H9 (cell line): ENCODE measurements at regions not wholly inside any gene's neighbourhood (a gene's known extent, or its start where the extent isn't known, plus 50 kb on each side); places are given as distances from the start of the nearest gene placed in this dataset.

Experiments
- DNase-seq: peaks from one replicate; pipeline ENCODE4 v3.0.0-alpha.2; 2017
- H2AFZ ChIP-seq: one replicate; pipeline ENCODE4 v1.6.1; 2013; ENCODE audit warnings: mild to moderate bottlenecking, low read length, control low read depth, moderate library complexity
- H2AK5ac ChIP-seq: 2 replicates; pipeline ENCODE4 v1.6.1; 2013; ENCODE audit warnings: low read length, control low read depth, mixed read lengths; ENCODE audit not compliant: insufficient read length
- H2BK120ac ChIP-seq: one replicate; pipeline ENCODE4 v1.6.1; 2013; ENCODE audit warnings: low read depth, mild to moderate bottlenecking, low read length, control low read depth, inconsistent platforms; ENCODE audit not compliant: poor library complexity, severe bottlenecking
- H2BK12ac ChIP-seq: 2 replicates; pipeline ENCODE4 v1.6.1; 2013; ENCODE audit warnings: low read length, control low read depth, mixed read lengths, low read depth; ENCODE audit not compliant: insufficient read length
- H2BK15ac ChIP-seq: 2 replicates; pipeline ENCODE4 v1.6.1; 2013; ENCODE audit warnings: low read depth, low read length, control low read depth
- H2BK20ac ChIP-seq: one replicate; pipeline ENCODE4 v1.6.1; 2013; ENCODE audit warnings: low read depth, mild to moderate bottlenecking, low read length, control low read depth, inconsistent platforms; ENCODE audit not compliant: poor library complexity, severe bottlenecking
- H2BK5ac ChIP-seq: 2 replicates; pipeline ENCODE4 v1.6.1; 2013; ENCODE audit warnings: low read length, control low read depth, mixed read lengths; ENCODE audit not compliant: insufficient read length
- H3K14ac ChIP-seq: 2 replicates; pipeline ENCODE4 v1.6.1; 2013; ENCODE audit warnings: low read length, control low read depth; ENCODE audit not compliant: insufficient read depth
- H3K18ac ChIP-seq: 2 replicates; pipeline ENCODE4 v1.6.1; 2013; ENCODE audit warnings: low read depth, mild to moderate bottlenecking, mixed read lengths, low read length, control low read depth; ENCODE audit not compliant: insufficient read length
- H3K23ac ChIP-seq: 2 replicates; pipeline ENCODE4 v1.6.1; 2013; ENCODE audit warnings: low read length, control low read depth, mixed read lengths, low read depth; ENCODE audit not compliant: insufficient read length
- H3K23me2 ChIP-seq: 2 replicates; pipeline ENCODE4 v1.6.1; 2013; ENCODE audit warnings: low read depth, mild to moderate bottlenecking, mixed read lengths, low read length, control low read depth; ENCODE audit not compliant: insufficient read length, poor library complexity, severe bottlenecking
- H3K27ac ChIP-seq: 2 replicates; pipeline ENCODE4 v1.5.1; 2013; ENCODE audit warnings: low read length, control low read depth, mixed read lengths, low read depth; ENCODE audit not compliant: insufficient read length
- H3K27me3 ChIP-seq: 2 replicates; pipeline ENCODE4 v1.6.1; 2013; ENCODE audit warnings: low read length, control low read depth, inconsistent platforms; ENCODE audit not compliant: insufficient read depth
- H3K4ac ChIP-seq: 2 replicates; pipeline ENCODE4 v1.6.1; 2013; ENCODE audit warnings: low read depth, mild to moderate bottlenecking, control low read depth, inconsistent platforms, low read length, moderate library complexity
- H3K4me1 ChIP-seq: 2 replicates; pipeline ENCODE4 v1.6.1; 2013; ENCODE audit warnings: low read length, control low read depth, inconsistent platforms; ENCODE audit not compliant: insufficient read depth
- H3K4me2 ChIP-seq: 2 replicates; pipeline ENCODE4 v1.6.1; 2013; ENCODE audit warnings: low read length, control low read depth, mixed read lengths; ENCODE audit not compliant: insufficient read length, insufficient read depth
- H3K56ac ChIP-seq: 2 replicates; pipeline ENCODE4 v1.6.1; 2013; ENCODE audit warnings: low read depth, mild to moderate bottlenecking, mixed read lengths, low read length, control low read depth; ENCODE audit not compliant: insufficient read length
- H3K79me1 ChIP-seq: 2 replicates; pipeline ENCODE4 v1.6.1; 2013; ENCODE audit warnings: low read depth, mild to moderate bottlenecking, moderate library complexity, low read length, control low read depth, inconsistent platforms; ENCODE audit not compliant: insufficient read depth, poor library complexity, severe bottlenecking
- H3K79me2 ChIP-seq: 2 replicates; pipeline ENCODE4 v1.6.1; 2013; ENCODE audit warnings: low read length, control low read depth, inconsistent platforms; ENCODE audit not compliant: insufficient read depth
- H3K9ac ChIP-seq: 2 replicates; pipeline ENCODE4 v1.6.1; 2013; ENCODE audit warnings: low read length, control low read depth, mixed read lengths; ENCODE audit not compliant: insufficient read length; ENCODE audit errors: extremely low read depth
- H3K9me3 ChIP-seq: one replicate; pipeline ENCODE4 v1.6.1; 2013; ENCODE audit warnings: low read depth, low read length, inconsistent platforms; ENCODE audit not compliant: control insufficient read depth
- H3T11ph ChIP-seq: one replicate; pipeline ENCODE4 v1.6.1; 2013; ENCODE audit warnings: mild to moderate bottlenecking, low read length, control low read depth, inconsistent platforms
- H4K20me1 ChIP-seq: one replicate; pipeline ENCODE4 v1.6.1; 2013; ENCODE audit not compliant: control insufficient read depth, insufficient read length, insufficient read depth
- H4K5ac ChIP-seq: 2 replicates; pipeline ENCODE4 v1.6.1; 2013; ENCODE audit warnings: low read depth, mild to moderate bottlenecking, mixed read lengths, low read length, control low read depth; ENCODE audit not compliant: insufficient read length
- H4K8ac ChIP-seq: replicated peaks from 2 replicates; pipeline ENCODE4 v1.6.1; 2013; ENCODE audit warnings: low read length, control low read depth, mixed read lengths, low read depth; ENCODE audit not compliant: insufficient read length
- H4K91ac ChIP-seq: 2 replicates; pipeline ENCODE4 v1.6.1; 2013; ENCODE audit warnings: low read depth, mild to moderate bottlenecking, moderate library complexity, mixed read lengths, low read length, control low read depth; ENCODE audit not compliant: insufficient read length
- H3K27ac Mint-ChIP-seq, 3 experiments: 2 replicates in 2 of 3; 3 replicates in 1 of 3; pipeline ENCODE4 v1.8.0; 2020 to 2021; ENCODE audit warnings: mixed read lengths in 3 of 3, mild to moderate bottlenecking in 1 of 3, moderate library complexity in 1 of 3
- H3K27me3 Mint-ChIP-seq: 2 replicates; pipeline ENCODE4 v1.8.0; 2021; ENCODE audit warnings: low read depth, mild to moderate bottlenecking, moderate library complexity, mixed read lengths
- H3K36me3 Mint-ChIP-seq, 3 experiments: 2 replicates in 2 of 3; 3 replicates in 1 of 3; pipeline ENCODE4 v1.8.0; 2020 to 2021; ENCODE audit warnings: low read depth in 3 of 3, mixed read lengths in 3 of 3; ENCODE audit not compliant: insufficient read depth in 1 of 3
- H3K4me1 Mint-ChIP-seq, 2 experiments: 2 replicates each; pipeline ENCODE4 v1.8.0; 2020; ENCODE audit warnings: mixed read lengths in 2 of 2
- H3K4me3 Mint-ChIP-seq, 2 experiments: 2 replicates in 1 of 2; 3 replicates in 1 of 2; pipeline ENCODE4 v1.8.0; 2020 to 2021; ENCODE audit warnings: mild to moderate bottlenecking in 2 of 2, mixed read lengths in 2 of 2, moderate library complexity in 1 of 2
- H3K9me3 Mint-ChIP-seq, 2 experiments: 2 replicates in 1 of 2; 3 replicates in 1 of 2; pipeline ENCODE4 v1.8.0; 2020; ENCODE audit warnings: mild to moderate bottlenecking in 2 of 2, mixed read lengths in 2 of 2, moderate library complexity in 1 of 2
- TF ChIP-seq, protein P1 (sequence below): fragments of 200-600 bp; sonication (generic); conservative IDR thresholded peaks from 3 replicates; pipeline ENCODE4 v1.8.0; 2021; ENCODE audit warnings: antibody characterized with exemption, mild to moderate bottlenecking

DNA sequence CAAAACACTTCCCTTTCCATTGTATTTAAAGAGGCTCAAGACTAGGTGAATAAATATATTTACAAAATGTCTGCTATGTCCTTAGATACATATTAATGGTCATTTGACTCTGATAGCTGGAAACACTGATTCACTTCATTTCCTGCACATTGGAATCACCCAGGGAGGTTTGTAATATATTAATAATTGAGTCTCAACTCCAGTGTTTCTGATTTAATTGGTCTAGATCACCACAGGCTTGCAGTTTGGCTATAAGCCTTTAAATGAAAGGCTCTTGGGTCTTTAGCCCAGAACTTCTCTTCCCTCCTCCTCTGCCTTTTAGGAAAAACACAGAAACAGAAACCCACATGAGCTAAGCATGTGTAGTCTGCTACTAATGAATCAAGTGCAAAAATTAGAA is 378.0 kb downstream of the TBC1D4 start:
- Histone ChIP-seq H3K4ac (no peak overlapping the region), H3K4me1 (no peaks in the 10 kb centered on the region), H2BK120ac (no peak overlapping the region), H4K5ac (no peak overlapping the region), H2BK12ac (no peak overlapping the region), H3T11ph (no peak overlapping the region), H4K91ac (no peak overlapping the region), H4K8ac (no peak overlapping the region), H3K23me2 (no peaks in the 10 kb centered on the region), H3K23ac (no peak overlapping the region), H3K18ac (no peak overlapping the region), H2AK5ac (no peak overlapping the region), H3K9me3 (no peaks in the 10 kb centered on the region), H2BK5ac (no peak overlapping the region), H2AFZ (no peak overlapping the region), H3K27me3 (no peaks in the 10 kb centered on the region), H3K56ac (no peak overlapping the region), H3K14ac (no peak overlapping the region), H3K79me2 (no peaks in the 10 kb centered on the region), H3K27ac (no peak overlapping the region), H3K9ac (no peak overlapping the region), H3K79me1 (no peaks in the 10 kb centered on the region), H2BK20ac (no peak overlapping the region), H2BK15ac (no peak overlapping the region), H4K20me1 (no peaks in the 10 kb centered on the region), H3K4me2 (no peak overlapping the region)
- Mint-ChIP-seq H3K4me1 (peaks cover 3 to 7% of the 10 kb centered on the region in 2 experiments; a peak in 3 of 4 replicates), H3K4me3 (no peak overlapping the region), H3K9me3 (peaks cover 0 to 2% of the 10 kb centered on the region in 2 experiments; a peak in 1 of 5 replicates), H3K36me3 (no peaks in the 10 kb centered on the region), H3K27ac (no peak overlapping the region), H3K27me3 (no peaks in the 10 kb centered on the region)
- TF ChIP-seq, protein P1, sequence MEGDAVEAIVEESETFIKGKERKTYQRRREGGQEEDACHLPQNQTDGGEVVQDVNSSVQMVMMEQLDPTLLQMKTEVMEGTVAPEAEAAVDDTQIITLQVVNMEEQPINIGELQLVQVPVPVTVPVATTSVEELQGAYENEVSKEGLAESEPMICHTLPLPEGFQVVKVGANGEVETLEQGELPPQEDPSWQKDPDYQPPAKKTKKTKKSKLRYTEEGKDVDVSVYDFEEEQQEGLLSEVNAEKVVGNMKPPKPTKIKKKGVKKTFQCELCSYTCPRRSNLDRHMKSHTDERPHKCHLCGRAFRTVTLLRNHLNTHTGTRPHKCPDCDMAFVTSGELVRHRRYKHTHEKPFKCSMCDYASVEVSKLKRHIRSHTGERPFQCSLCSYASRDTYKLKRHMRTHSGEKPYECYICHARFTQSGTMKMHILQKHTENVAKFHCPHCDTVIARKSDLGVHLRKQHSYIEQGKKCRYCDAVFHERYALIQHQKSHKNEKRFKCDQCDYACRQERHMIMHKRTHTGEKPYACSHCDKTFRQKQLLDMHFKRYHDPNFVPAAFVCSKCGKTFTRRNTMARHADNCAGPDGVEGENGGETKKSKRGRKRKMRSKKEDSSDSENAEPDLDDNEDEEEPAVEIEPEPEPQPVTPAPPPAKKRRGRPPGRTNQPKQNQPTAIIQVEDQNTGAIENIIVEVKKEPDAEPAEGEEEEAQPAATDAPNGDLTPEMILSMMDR = no peak
- DNase-seq = no peak
